ENCODE measurements at regions not wholly inside any gene's neighbourhood (a gene's known extent, or its start where the extent isn't known, plus 50 kb on each side); places are given as distances from the start of the nearest gene placed in this dataset.

DNA sequence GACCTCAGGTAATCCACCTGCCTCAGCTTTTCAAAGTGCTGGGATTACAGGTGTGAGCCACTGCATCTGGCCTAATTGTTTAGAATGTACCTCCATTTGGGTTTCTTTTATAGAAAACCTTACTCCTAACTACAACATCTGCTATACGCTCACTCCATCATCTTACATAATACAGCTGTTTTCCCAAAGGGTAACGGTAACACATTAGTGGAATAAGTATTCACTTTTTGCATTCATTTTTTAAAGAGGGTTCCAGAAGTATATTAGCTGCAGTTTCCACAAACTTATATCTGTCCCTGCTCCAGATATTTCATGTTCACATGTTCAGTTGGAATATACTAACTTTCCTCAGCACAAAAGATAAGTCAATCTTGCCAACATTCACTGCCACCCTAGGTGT lies 640.1 kb upstream of the FSHR start:
- TF ChIP-seq CTCF (IDR thresholded peaks at IDR 0.05), result no peak
- no peak for TF ChIP-seq POLR2A (IDR thresholded peaks at IDR 0.05)
- no peak for TF ChIP-seq POLR2AphosphoS5 (IDR thresholded peaks at IDR 0.05)

Measured in transverse colon (tissue), 4 donors.